CD14-positive monocyte (primary cell): ENCODE measurements at regions not wholly inside any gene's neighbourhood (a gene's known extent, or its start where the extent isn't known, plus 50 kb on each side); places are given as distances from the start of the nearest gene placed in this dataset.

Source experiments
- DNase-seq, 3 donors: peaks; one replicate each; pipeline ENCODE4 v3.0.0-alpha.2; 2011 to 2022
- H2AFZ ChIP-seq: 2 replicates; pipeline ENCODE4 v1.6.0; 2012; ENCODE audit warnings: mild to moderate bottlenecking, low read depth, low read length, inconsistent platforms; ENCODE audit not compliant: insufficient read depth, poor library complexity, severe bottlenecking
- H3K27ac ChIP-seq, 2 donors: 1 replicate in 1 of 2; 2 replicates in 1 of 2; pipeline ENCODE4 v1.5.1; 2012 to 2013; ENCODE audit warnings: low read length in 2 of 2, control low read depth in 1 of 2, inconsistent platforms in 1 of 2, low read depth in 1 of 2, mild to moderate bottlenecking in 1 of 2
- H3K27me3 ChIP-seq, 2 donors: one replicate each; pipeline versions ENCODE4 v1.6.0 to v1.6.1; 2011 to 2013; ENCODE audit warnings: low read length in 2 of 2; ENCODE audit not compliant: control insufficient read depth in 2 of 2, insufficient read depth in 2 of 2
- H3K36me3 ChIP-seq, 2 donors: replicated peaks in 1 of 2; 1 replicate in 1 of 2; 2 replicates in 1 of 2; pipeline versions ENCODE4 v1.5.1 to v1.6.1; 2012 to 2013; ENCODE audit warnings: low read length in 2 of 2, control low read depth in 1 of 2, inconsistent platforms in 1 of 2, mild to moderate bottlenecking in 1 of 2; ENCODE audit not compliant: insufficient read depth in 2 of 2, control insufficient read depth in 1 of 2
- H3K4me1 ChIP-seq, 2 donors: 1 replicate in 1 of 2; 2 replicates in 1 of 2; pipeline versions ENCODE4 v1.5.1 to v1.6.1; 2012 to 2013; ENCODE audit warnings: low read length in 2 of 2, control low read depth in 1 of 2, inconsistent platforms in 1 of 2, mild to moderate bottlenecking in 1 of 2, moderate library complexity in 1 of 2; ENCODE audit not compliant: insufficient read depth in 2 of 2, control insufficient read depth in 1 of 2
- H3K4me2 ChIP-seq: replicated peaks from 2 replicates; pipeline ENCODE3; 2012; ENCODE audit warnings: low read length, moderate library complexity, mild to moderate bottlenecking; ENCODE audit not compliant: poor library complexity, severe bottlenecking; ENCODE audit errors: extremely low read depth
- H3K4me3 ChIP-seq, 3 experiments: fragments of 200-600 bp in 1 of 3; sonication (generic) in 1 of 3; replicated peaks in 1 of 3; 1 replicate in 2 of 3; 2 replicates in 1 of 3; pipeline ENCODE4 v1.5.1; 2011 to 2013; ENCODE audit warnings: low read length in 3 of 3, mild to moderate bottlenecking in 3 of 3, control low read depth in 2 of 3, low read depth in 2 of 3, inconsistent platforms in 1 of 3, moderate library complexity in 1 of 3
- H3K79me2 ChIP-seq: 2 replicates; pipeline ENCODE4 v1.6.0; 2012; ENCODE audit warnings: mild to moderate bottlenecking, control low read depth, inconsistent platforms, low read length, moderate library complexity; ENCODE audit not compliant: insufficient read depth
- H3K9ac ChIP-seq: 2 replicates; pipeline ENCODE4 v1.6.0; 2017; ENCODE audit warnings: low read length, mild to moderate bottlenecking; ENCODE audit not compliant: insufficient read depth, poor library complexity, severe bottlenecking
- H3K9me3 ChIP-seq, 2 donors: replicated peaks in 1 of 2; 1 replicate in 1 of 2; 2 replicates in 1 of 2; pipeline versions ENCODE4 v1.5.1 to v1.6.1; 2012 to 2013; ENCODE audit warnings: low read length in 2 of 2, control low read depth in 1 of 2; ENCODE audit not compliant: control insufficient read depth in 1 of 2, insufficient read depth in 1 of 2
- H4K20me1 ChIP-seq: 2 replicates; pipeline ENCODE4 v1.6.0; 2012; ENCODE audit warnings: mild to moderate bottlenecking, low read length, control low read depth, moderate library complexity; ENCODE audit not compliant: insufficient read depth
- H3K27ac Mint-ChIP-seq, 7 donors: one replicate each; pipeline ENCODE4 v1.8.0; 2020; ENCODE audit warnings: mild to moderate bottlenecking in 7 of 7, mixed read lengths in 7 of 7, moderate library complexity in 6 of 7, inconsistent platforms in 2 of 7
- H3K27me3 Mint-ChIP-seq, 3 donors: one replicate each; pipeline ENCODE4 v1.8.0; 2021 to 2022; ENCODE audit warnings: low read depth in 3 of 3, mild to moderate bottlenecking in 3 of 3, mixed read lengths in 3 of 3, moderate library complexity in 3 of 3, inconsistent platforms in 1 of 3
- H3K36me3 Mint-ChIP-seq, 2 donors: one replicate each; pipeline ENCODE4 v1.8.0; 2020; ENCODE audit warnings: mixed read lengths in 2 of 2, inconsistent platforms in 1 of 2, mild to moderate bottlenecking in 1 of 2
- H3K4me1 Mint-ChIP-seq: one replicate; pipeline ENCODE4 v1.8.0; 2020; ENCODE audit warnings: mild to moderate bottlenecking, mixed read lengths
- H3K4me3 Mint-ChIP-seq, 2 donors: one replicate each; pipeline ENCODE4 v1.8.0; 2020; ENCODE audit warnings: mild to moderate bottlenecking in 2 of 2, mixed read lengths in 2 of 2, moderate library complexity in 1 of 2
- H3K9me3 Mint-ChIP-seq, 7 donors: one replicate each; pipeline ENCODE4 v1.8.0; 2020 to 2022; ENCODE audit warnings: mixed read lengths in 7 of 7, mild to moderate bottlenecking in 6 of 7, moderate library complexity in 6 of 7, inconsistent platforms in 2 of 7
- CTCF ChIP-seq: fragments of 200-600 bp; IDR thresholded peaks from one replicate; pipeline ENCODE4 v1.8.0; 2022; ENCODE audit warnings: antibody characterized with exemption, mild to moderate bottlenecking
- WGBS: methylation state at CpG from one replicate; pipeline ENCODE4 v1.1.5; 2013; ENCODE audit warnings: missing lambda C conversion rate; ENCODE audit not compliant: insufficient coverage; 5-methylcytosine and 5-hydroxymethylcytosine counted together
- intact Hi-C, 2 donors: fragments of 100-400 bp; cut with micrococcal nuclease; formaldehyde crosslinking; loops; one replicate each; pipeline versions ENCODE4 v1.15.0 to v1.15.1; 2023

GRCh38 chr5:74499256-74500050, 141.1 kb downstream of the ENC1 start:
- peaks cover 0 to 5% (median 0%) of the 10 kb centered on the region in 3 donors for H3K27me3 Mint-ChIP-seq
- Histone ChIP-seq H3K4me3 (no peak overlapping the region), H4K20me1 (no peaks in the 10 kb centered on the region), H3K9me3 (no peaks in the 10 kb centered on the region), H3K9ac (no peak overlapping the region), H2AFZ (no peak overlapping the region), H3K4me2 (no peak overlapping the region), H3K4me1 (no peaks in the 10 kb centered on the region), H3K79me2 (no peaks in the 10 kb centered on the region), H3K27me3 (no peaks in the 10 kb centered on the region), H3K27ac (no peak overlapping the region), H3K36me3 (no peaks in the 10 kb centered on the region)
- WGBS = no CpG with 5 or more reads among the region's 4 CpGs
- no peak for TF ChIP-seq CTCF
- no peaks in the 10 kb centered on the region for H3K4me1 Mint-ChIP-seq
- H3K36me3 Mint-ChIP-seq = no peaks in the 10 kb centered on the region
- intact Hi-C loops = no loop called here
- H3K9me3 Mint-ChIP-seq = peaks cover 0 to 4% (median 0%) of the 10 kb centered on the region in 7 donors
- no peak overlapping the region for H3K4me3 Mint-ChIP-seq
- H3K27ac Mint-ChIP-seq = no peak overlapping the region
- no peak for DNase-seq

- intact Hi-C loops = no loop called here
- TF ChIP-seq CTCF = no peak
- no peak overlapping the region for H3K4me3 Mint-ChIP-seq
- no peaks in the 10 kb centered on the region for H3K9me3 Mint-ChIP-seq
- Histone ChIP-seq H3K27ac (no peak overlapping the region), H2AFZ (peak overlapping the region; percentile 1), H3K4me3 (no peak overlapping the region), H3K4me2 (no peak overlapping the region), H3K4me1 (no peaks in the 10 kb centered on the region), H3K9ac (no peak overlapping the region), H3K79me2 (no peaks in the 10 kb centered on the region), H4K20me1 (no peaks in the 10 kb centered on the region), H3K27me3 (no peaks in the 10 kb centered on the region), H3K36me3 (no peaks in the 10 kb centered on the region), H3K9me3 (no peaks in the 10 kb centered on the region)
- 60% methylated on average over 2 of the region's 4 CpGs for WGBS
- DNase-seq = no peak
- H3K36me3 Mint-ChIP-seq = peaks cover 0 to 1% of the 10 kb centered on the region in 2 donors
- peaks cover 0 to 5% (median 3%) of the 10 kb centered on the region in 3 donors for H3K27me3 Mint-ChIP-seq
- H3K27ac Mint-ChIP-seq = no peak overlapping the region
- H3K4me1 Mint-ChIP-seq = no peaks in the 10 kb centered on the region
Observed at GRCh38 chr5:74497706-74498105, 142.8 kb downstream of the ENC1 start.
